ENCODE measurements at regions not wholly inside any gene's neighbourhood (a gene's known extent, or its start where the extent isn't known, plus 50 kb on each side); places are given as distances from the start of the nearest gene placed in this dataset.

- no peak for DNase-seq (ENCODE audit: low read depth in 4 of 4, low spot score in 1 of 4)
Measured at GRCh38 chr20:60359010-60359409, 400.8 kb downstream of the CDH26 start.

- DNase-seq (ENCODE audit: low read depth in 4 of 4, low spot score in 1 of 4), result no peak
Measured at GRCh38 chr20:60361761-60362395, 403.7 kb downstream of the CDH26 start.

DNA sequence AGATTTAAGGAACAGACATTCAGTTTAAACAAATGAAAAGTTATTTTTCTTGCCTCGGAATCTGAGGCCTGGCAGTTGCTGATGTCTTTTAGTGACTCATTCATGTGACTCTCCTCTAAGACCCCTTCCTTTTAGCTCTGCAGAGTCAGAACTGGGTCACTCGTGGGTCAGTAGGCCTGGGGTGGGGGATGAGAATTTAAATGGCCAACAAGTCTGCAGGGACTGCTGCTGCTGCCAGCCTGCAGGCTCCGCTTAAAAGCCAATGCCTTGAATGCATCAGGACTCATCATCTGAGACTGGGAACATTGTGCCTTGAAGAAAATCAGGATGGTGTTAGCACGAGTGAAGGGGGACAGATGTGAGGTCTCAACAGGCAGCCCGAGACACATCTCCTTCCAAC, 404.3 kb downstream of the CDH26 start:
- no peak for DNase-seq (ENCODE audit: low read depth in 4 of 4, low spot score in 1 of 4)

DNA sequence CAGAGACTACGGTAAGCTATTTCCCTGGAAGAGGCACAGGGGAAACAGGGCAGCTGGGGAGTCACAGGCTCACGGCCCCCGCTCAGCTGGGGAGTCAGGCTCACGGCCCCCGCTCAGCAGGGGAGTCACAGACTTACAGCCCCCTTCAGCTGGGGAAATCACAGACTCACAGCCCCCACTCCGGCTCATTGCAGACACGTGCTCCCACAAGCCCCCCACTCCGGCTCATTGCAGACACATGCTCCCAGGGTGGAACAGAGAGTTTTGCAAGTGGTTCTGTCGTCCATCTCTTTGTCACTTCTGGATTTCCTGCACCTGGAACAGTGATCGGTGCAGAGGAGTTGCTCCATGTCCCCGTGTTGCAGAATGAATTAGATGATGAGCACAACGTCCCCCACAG, 405.5 kb downstream of the CDH26 start:
- DNase-seq (ENCODE audit: low read depth in 4 of 4, low spot score in 1 of 4), result no peak

DNA sequence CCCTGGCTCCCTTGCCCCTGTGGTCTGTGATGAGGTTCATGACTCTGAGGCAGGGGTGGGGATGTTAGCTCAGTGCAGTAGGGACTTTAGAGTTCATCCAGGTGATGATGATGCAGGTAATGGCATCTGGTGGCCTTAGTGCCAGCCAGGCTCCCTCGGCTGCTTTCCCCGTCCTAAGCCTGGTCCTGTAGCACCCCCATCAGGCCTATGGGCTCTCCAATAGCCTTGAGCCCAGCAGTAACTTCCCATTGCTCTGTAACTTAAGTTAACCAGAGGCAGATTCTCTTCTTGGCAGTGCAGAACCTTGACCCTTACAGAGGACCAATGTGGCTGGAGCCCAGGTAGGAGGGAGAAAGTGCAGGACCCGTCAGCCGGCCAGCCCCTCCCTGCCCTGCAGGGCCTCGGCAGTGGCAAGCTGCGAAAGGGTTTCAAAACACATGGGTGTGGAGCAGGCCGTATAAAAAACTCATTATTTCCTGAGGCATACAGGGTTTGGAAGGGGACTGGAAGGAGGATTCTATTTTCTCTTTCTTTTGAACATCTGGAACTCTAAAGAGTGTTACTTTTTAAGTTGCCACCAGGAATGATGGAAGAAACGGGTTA, 406.9 kb downstream of the CDH26 start:
- DNase-seq (ENCODE audit: low read depth in 4 of 4, low spot score in 1 of 4), result no peak

DNA sequence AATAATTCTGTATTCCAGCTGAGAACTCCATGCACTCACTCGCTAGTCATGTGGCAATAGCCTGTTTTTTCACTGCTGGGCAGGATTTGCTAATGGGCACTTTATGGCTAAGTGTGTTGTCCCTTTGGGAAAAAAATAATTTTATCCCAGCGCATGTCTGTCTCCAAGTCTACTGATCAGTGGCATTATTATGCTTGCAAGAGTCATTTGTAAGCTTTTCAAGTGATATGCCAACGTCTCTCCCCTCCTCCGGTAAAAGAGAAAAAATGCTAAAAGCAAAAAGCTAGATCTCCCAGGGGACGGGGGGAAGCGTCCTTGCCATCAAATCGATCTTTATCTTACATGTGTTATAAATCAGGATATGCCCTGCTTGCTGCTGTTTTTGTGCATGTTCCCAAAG, 407.7 kb downstream of the CDH26 start:
- DNase-seq (ENCODE audit: low read depth in 4 of 4, low spot score in 1 of 4), result no peak

GRCh38 chr20:60371384-60371783, 413.2 kb downstream of the CDH26 start:
- no peak for DNase-seq (ENCODE audit: low read depth in 4 of 4, low spot score in 1 of 4)

GRCh38 chr20:60372275-60372674, 414.1 kb downstream of the CDH26 start:
- DNase-seq (ENCODE audit: low read depth in 4 of 4, low spot score in 1 of 4), result no peak

DNA sequence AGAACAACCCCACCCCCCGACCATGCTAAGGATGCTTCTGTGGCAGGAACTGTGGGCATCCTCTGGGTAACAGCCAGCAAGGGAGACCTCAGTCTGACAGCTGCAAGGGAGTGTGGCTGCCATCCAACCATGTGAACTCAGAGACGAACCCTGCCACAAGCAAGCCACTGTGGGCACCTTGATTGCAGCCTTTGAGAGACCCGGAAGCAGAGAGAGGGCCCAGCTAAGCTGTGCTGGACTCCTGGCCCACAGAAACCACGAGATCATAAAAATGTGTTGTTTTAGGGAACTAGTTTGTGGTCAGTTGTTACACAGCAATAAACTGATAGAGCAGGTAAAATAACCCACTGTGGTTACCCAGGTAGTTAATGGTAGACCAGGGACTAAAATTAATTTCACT, 414.6 kb downstream of the CDH26 start:
- no peak for DNase-seq (ENCODE audit: low read depth in 4 of 4, low spot score in 1 of 4)

DNA sequence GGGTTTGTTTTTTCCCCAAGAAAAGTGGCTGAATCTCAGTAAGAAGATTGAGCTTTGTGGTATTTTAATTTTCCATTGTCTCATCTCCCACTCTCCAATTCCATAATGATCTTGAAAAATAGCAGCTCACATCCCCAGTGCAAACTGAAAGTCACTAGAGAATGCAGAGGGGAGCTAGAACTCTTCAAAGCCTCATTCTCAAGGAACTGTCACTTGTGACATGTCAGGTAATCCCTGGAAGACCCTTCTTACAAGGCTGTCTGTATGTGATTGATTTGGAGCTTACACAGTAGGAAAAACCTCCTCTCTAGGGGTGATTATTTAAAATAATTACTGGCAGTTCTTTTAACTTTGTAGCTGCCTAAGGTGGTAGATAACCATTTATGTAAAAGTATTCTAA, 420.4 kb downstream of the CDH26 start:
- DNase-seq (ENCODE audit: low read depth in 4 of 4, low spot score in 1 of 4), result no peak

DNA sequence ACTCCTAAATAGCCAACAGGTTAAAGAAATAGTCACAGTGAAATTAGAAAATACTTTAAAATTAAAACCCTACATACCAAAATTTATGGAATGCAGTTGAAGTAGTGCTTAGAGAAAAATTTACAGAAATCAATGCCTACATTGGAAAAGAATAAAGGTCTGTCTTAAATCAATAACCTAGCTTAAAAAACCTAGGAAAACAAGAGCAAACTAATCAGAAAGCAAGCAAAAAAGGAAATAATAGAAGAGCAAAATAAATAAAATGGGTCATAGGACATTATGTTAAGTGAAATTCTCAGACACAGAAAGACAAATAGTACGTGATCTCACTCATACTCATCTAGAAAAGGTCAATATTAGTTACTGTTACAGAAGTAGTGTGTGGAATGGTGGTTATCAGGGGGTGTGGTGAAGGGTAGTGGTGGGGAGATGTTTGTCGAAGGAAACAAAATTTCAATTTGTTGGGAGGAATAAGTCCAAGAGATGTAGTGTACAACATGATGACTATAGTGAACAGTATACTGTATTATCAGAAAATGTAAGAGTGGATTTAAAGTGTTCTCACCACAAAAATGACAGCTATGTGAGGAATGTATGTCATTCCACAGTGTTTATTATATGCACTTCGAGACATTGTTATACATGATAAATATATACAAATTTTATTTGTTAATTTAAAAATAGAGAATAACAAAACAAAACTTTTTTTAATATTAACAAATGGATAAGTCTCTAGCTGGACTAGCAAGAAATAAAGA, 423.6 kb downstream of the CDH26 start:
- no peak for DNase-seq (ENCODE audit: low read depth in 4 of 4, low spot score in 1 of 4)

DNA sequence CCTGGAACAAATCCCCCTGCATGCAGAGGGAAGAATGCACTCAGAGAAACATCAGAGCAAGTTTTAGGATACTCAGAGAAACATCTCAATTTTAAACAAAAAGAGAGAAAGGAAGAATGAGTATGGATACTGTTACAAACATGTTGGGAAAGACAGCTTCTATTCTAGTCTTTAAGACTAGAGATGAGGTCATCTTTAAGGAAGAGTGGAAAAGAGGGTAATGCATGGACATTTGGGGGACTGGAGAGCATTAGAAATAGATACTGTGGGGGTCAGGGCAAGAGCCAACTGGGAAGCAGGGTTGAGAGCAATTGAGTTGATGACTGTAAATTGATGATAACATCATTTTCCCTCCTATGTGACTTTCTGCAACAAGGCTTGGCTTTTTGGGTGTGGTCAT, 431.2 kb downstream of the CDH26 start:
- DNase-seq (ENCODE audit: low read depth in 4 of 4, low spot score in 1 of 4), result no peak

DNA sequence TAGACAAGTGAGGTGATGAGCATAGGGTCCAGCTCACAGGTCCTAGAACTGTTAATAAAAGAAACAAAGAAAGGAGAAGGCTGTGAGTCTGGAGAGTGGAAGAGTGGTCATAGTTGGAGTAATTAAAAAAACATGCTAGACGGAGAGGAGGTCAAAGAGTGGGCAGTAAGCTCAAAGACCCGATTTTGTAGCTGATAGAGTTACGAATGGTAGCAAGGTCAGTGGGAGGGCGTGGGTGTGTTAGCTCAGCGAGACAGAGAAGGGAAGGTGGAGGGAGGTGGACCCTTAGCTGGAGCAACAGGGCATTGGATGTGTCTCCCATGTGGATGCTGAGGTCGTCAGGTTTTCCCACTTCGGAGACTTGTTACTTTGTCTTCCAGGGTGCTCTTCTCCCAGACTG, 431.7 kb downstream of the CDH26 start:
- no peak for DNase-seq (ENCODE audit: low read depth in 4 of 4, low spot score in 1 of 4)

GRCh38 chr20:60395991-60396390, 437.8 kb downstream of the CDH26 start:
- DNase-seq (ENCODE audit: low read depth in 4 of 4, low spot score in 1 of 4), result no peak

GRCh38 chr20:60400567-60400966, 442.3 kb downstream of the CDH26 start:
- DNase-seq (ENCODE audit: low read depth in 4 of 4, low spot score in 1 of 4), result no peak

GRCh38 chr20:60402189-60403058, 444.2 kb downstream of the CDH26 start:
- no peak for DNase-seq (ENCODE audit: low read depth in 4 of 4, low spot score in 1 of 4)

DNA sequence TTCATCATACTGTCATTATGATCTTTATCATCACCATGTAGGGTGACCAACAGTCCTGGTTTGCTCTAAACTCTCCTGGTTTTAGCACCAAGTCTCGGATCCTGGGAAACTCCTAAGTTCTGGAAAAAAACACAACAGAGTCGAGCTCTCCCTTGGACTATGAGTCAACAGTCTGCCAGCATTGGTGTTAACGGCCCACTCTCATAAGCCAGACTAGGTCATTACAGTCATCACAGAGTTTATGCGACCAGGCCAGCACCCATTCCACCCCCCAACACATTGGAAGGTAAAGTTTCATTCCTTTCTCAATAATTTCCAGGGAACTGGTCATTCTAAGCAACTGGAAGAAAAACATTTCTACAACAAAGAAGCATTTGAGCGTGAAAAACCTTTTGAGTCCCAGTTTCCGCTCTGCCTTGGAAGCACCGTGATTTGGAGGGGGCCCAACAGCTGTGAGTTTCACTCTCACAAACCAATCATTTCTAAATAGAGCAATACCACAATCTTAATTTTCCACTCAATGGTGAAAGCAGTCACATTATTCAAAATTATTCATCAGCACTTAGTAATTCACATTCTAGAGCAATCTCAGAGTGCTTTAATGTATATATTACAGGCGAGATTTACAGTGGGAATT, 445.0 kb downstream of the CDH26 start:
- DNase-seq (ENCODE audit: low read depth in 4 of 4, low spot score in 1 of 4), result no peak

DNA sequence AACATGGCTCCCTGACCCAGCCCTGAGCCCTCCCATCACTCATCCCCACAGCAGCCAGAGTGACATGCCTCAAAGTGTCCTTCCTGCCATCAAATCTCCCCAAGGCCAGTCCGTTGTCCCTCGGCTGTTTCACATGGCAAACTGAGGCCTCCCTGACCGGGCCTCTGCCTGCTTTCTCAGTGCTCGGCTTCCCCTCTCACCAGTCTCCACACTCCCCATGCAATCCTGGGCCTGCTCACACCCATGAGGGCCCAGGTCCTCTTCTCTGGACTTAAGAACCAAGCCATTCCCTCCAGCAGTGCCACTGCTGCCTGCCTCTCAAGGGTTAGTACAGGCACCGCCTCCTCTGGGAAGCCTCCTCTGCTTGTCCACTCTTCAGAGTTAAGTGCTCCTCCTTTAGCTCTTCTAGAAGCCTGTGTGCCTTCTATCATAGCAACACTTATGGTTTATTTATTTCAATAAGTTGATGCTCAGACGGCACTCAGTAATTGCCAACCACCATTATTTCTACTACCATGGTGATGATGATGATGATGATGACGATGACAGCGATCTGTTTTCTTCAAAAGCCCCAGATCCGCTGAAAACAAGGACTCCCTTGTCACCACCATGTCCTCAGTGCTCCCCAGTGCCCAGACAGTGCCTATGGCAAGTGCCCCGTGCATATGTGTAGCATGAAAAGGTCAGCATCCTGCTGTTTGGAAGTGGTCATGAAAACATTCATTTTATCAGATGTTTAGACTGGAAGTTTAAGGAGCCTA, 449.0 kb downstream of the CDH26 start:
- DNase-seq (ENCODE audit: low read depth in 4 of 4, low spot score in 1 of 4), result no peak

DNA sequence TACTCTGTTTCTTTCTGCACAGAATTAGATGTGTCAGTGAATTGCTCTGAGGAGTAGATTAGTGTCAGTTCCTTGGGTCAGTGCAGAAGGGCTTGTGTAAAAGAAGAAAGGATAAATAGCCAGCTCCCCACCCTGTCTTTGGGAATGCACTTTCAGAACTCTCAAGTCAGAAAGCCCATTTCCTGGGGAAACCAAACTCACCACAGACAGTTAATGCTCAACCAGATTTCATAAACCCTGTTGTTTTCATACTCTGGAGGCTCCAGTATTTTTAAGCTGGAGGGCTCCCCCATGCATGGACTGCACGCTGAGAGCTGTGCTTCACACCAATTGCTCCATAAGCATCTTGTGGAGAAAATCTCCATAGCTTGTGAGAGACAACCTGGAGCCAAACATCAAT, 449.7 kb downstream of the CDH26 start:
- DNase-seq (ENCODE audit: low read depth in 4 of 4, low spot score in 1 of 4), result no peak

GRCh38 chr20:60408435-60408834, 450.2 kb downstream of the CDH26 start:
- DNase-seq (ENCODE audit: low read depth in 4 of 4, low spot score in 1 of 4), result no peak
